ENCODE measurements at regions not wholly inside any gene's neighbourhood (a gene's known extent, or its start where the extent isn't known, plus 50 kb on each side); places are given as distances from the start of the nearest gene placed in this dataset.
"Not testable (repeated sequence)": the region's sequence is repeated elsewhere in the genome, so short reads cannot be mapped to it uniquely, and the experiment has no call there.

GRCh38 chrX:63581906-63582305 lies 203.1 kb downstream of the ARHGEF9 start:
- no peak for DNase-seq

GRCh38 chrX:63581398-63581797 lies 203.6 kb downstream of the ARHGEF9 start:
- no peak for DNase-seq

GRCh38 chrX:63576533-63576932 lies 208.5 kb downstream of the ARHGEF9 start:
- no peak for DNase-seq

- DNase-seq, result not testable (repeated sequence)
Measured at GRCh38 chrX:63575700-63576099, 209.3 kb downstream of the ARHGEF9 start.

GRCh38 chrX:63566856-63567255 lies 215.7 kb upstream of the SPIN4 start:
- DNase-seq, result no peak

- no peak for DNase-seq
Measured at GRCh38 chrX:63561425-63561824, 210.3 kb upstream of the SPIN4 start.

GRCh38 chrX:63560601-63561218 lies 209.6 kb upstream of the SPIN4 start:
- DNase-seq, result peak; percentile 83

GRCh38 chrX:63551856-63552255 lies 200.7 kb upstream of the SPIN4 start:
- DNase-seq, result no peak

GRCh38 chrX:63530654-63531053 lies 179.5 kb upstream of the SPIN4 start:
- DNase-seq, result no peak

GRCh38 chrX:63529961-63530360 lies 178.8 kb upstream of the SPIN4 start:
- no peak for DNase-seq

- no peak for DNase-seq
Measured at GRCh38 chrX:63526863-63527262, 175.7 kb upstream of the SPIN4 start.

GRCh38 chrX:63525491-63525890 lies 174.4 kb upstream of the SPIN4 start:
- no peak for DNase-seq

- not testable (repeated sequence) for DNase-seq
Measured at GRCh38 chrX:63519368-63519767, 168.2 kb upstream of the SPIN4 start.

- no peak for DNase-seq
Measured at GRCh38 chrX:63514569-63515080, 163.5 kb upstream of the SPIN4 start.

GRCh38 chrX:63513825-63514568 lies 162.9 kb upstream of the SPIN4 start:
- no peak for DNase-seq

GRCh38 chrX:63511361-63511760 lies 160.2 kb upstream of the SPIN4 start:
- no peak for DNase-seq

- DNase-seq, result no peak
Measured at GRCh38 chrX:63508668-63509067, 157.5 kb upstream of the SPIN4 start.

- DNase-seq, result peak; percentile 1
Measured at GRCh38 chrX:63506320-63506719, 155.2 kb upstream of the SPIN4 start.

GRCh38 chrX:63503541-63503940 lies 152.4 kb upstream of the SPIN4 start:
- DNase-seq, result no peak

- no peak for DNase-seq
Measured at GRCh38 chrX:63488546-63489373, 137.6 kb upstream of the SPIN4 start.

- DNase-seq, result no peak
Measured at GRCh38 chrX:63475200-63475599, 124.1 kb upstream of the SPIN4 start.

GRCh38 chrX:63471004-63471403 lies 119.9 kb upstream of the SPIN4 start:
- DNase-seq, result no peak

- DNase-seq, result no peak
Measured at GRCh38 chrX:63470506-63470905, 119.4 kb upstream of the SPIN4 start.

GRCh38 chrX:63466690-63467089 lies 115.6 kb upstream of the SPIN4 start:
- no peak for DNase-seq

Data from NCI-H146 (cell line).